ENCODE measurements at regions not wholly inside any gene's neighbourhood (a gene's known extent, or its start where the extent isn't known, plus 50 kb on each side); places are given as distances from the start of the nearest gene placed in this dataset.
"Not testable (repeated sequence)": the region's sequence is repeated elsewhere in the genome, so short reads cannot be mapped to it uniquely, and the experiment has no call there.

- H3K4me1 Mint-ChIP-seq (ENCODE audit: low read depth), result no peaks in the 10 kb centered on the region
- intact Hi-C loops (cut with micrococcal nuclease), result no loop called here
- CTCF ChIA-PET, result interaction anchor here (0.5 to 0.7 kb wide), 4 partner anchors 42 to 1431 kb away, joined by 3 to 4 read pairs (median 4); no protein-coding TSS in a partner anchor
Observed at GRCh38 chr6:125587666-125588632, 161.5 kb upstream of the HEY2 start.

GRCh38 chr6:125591796-125592195 lies 157.6 kb upstream of the HEY2 start:
- CTCF ChIA-PET; H3K4me3 Mint-ChIP-seq; DNase-seq; H3K27ac Mint-ChIP-seq; intact Hi-C loops (cut with micrococcal nuclease); H3K36me3 Mint-ChIP-seq (ENCODE audit: low read depth); H3K4me1 Mint-ChIP-seq (ENCODE audit: low read depth); H3K27me3 Mint-ChIP-seq (ENCODE audit: low read depth); H3K9me3 Mint-ChIP-seq: not testable (repeated sequence)

More at GRCh38 chr6:125587666-125588632, 161.5 kb upstream of the HEY2 start:
- Mint-ChIP-seq H3K9me3 (no peaks in the 10 kb centered on the region), H3K36me3 (ENCODE audit: low read depth) (no peaks in the 10 kb centered on the region), H3K4me3 (no peak overlapping the region), H3K27me3 (ENCODE audit: low read depth) (peaks cover 6% of the 10 kb centered on the region), H3K27ac (no peak overlapping the region)
- no peak for DNase-seq

GRCh38 chr6:125593746-125594145 lies 155.7 kb upstream of the HEY2 start:
- H3K27ac Mint-ChIP-seq, result no peak overlapping the region
- H3K9me3 Mint-ChIP-seq, result no peaks in the 10 kb centered on the region
- CTCF ChIA-PET, result no interaction called here
- no peak overlapping the region for H3K4me3 Mint-ChIP-seq
- H3K27me3 Mint-ChIP-seq (ENCODE audit: low read depth), result no peaks in the 10 kb centered on the region
- intact Hi-C loops (cut with micrococcal nuclease), result no loop called here
- H3K36me3 Mint-ChIP-seq (ENCODE audit: low read depth), result no peaks in the 10 kb centered on the region
- no peaks in the 10 kb centered on the region for H3K4me1 Mint-ChIP-seq (ENCODE audit: low read depth)
- no peak for DNase-seq

- Mint-ChIP-seq H3K36me3 (ENCODE audit: low read depth) (no peaks in the 10 kb centered on the region), H3K27me3 (ENCODE audit: low read depth) (peaks cover 1% of the 10 kb centered on the region), H3K9me3 (no peaks in the 10 kb centered on the region), H3K4me3 (no peak overlapping the region), H3K27ac (no peak overlapping the region), H3K4me1 (ENCODE audit: low read depth) (no peaks in the 10 kb centered on the region)
- CTCF ChIA-PET, result no interaction called here
- DNase-seq, result no peak
- intact Hi-C loops (cut with micrococcal nuclease), result no loop called here
Observed at GRCh38 chr6:125596020-125596419, 153.4 kb upstream of the HEY2 start.

- CTCF ChIA-PET, result interaction anchor here (0.6 kb wide), 1 partner anchor 13 kb away, joined by 4 read pairs; no protein-coding TSS in a partner anchor
- no peak overlapping the region for H3K4me3 Mint-ChIP-seq
- intact Hi-C loops (cut with micrococcal nuclease), result no loop called here
- no peak for DNase-seq
- H3K27ac Mint-ChIP-seq, result no peak overlapping the region
- no peaks in the 10 kb centered on the region for H3K9me3 Mint-ChIP-seq
- no peaks in the 10 kb centered on the region for H3K36me3 Mint-ChIP-seq (ENCODE audit: low read depth)
- no peaks in the 10 kb centered on the region for H3K4me1 Mint-ChIP-seq (ENCODE audit: low read depth)
- H3K27me3 Mint-ChIP-seq (ENCODE audit: low read depth), result peaks cover 4% of the 10 kb centered on the region
Observed at GRCh38 chr6:125597411-125598253, 151.8 kb upstream of the HEY2 start.

- H3K36me3 Mint-ChIP-seq (ENCODE audit: low read depth), result no peaks in the 10 kb centered on the region
Observed at GRCh38 chr6:125598422-125598821, 151.0 kb upstream of the HEY2 start.

GRCh38 chr6:125604257-125604656 lies 145.2 kb upstream of the HEY2 start:
- H3K9me3 Mint-ChIP-seq, result peaks cover 4% of the 10 kb centered on the region
- CTCF ChIA-PET, result no interaction called here
- no peak for DNase-seq
- no peaks in the 10 kb centered on the region for H3K36me3 Mint-ChIP-seq (ENCODE audit: low read depth)
- intact Hi-C loops (cut with micrococcal nuclease), result no loop called here
- no peak overlapping the region for H3K27ac Mint-ChIP-seq
- H3K4me1 Mint-ChIP-seq (ENCODE audit: low read depth), result no peaks in the 10 kb centered on the region
- H3K4me3 Mint-ChIP-seq, result no peak overlapping the region
- peaks cover 10% of the 10 kb centered on the region for H3K27me3 Mint-ChIP-seq (ENCODE audit: low read depth)

More at GRCh38 chr6:125598422-125598821, 151.0 kb upstream of the HEY2 start:
- CTCF ChIA-PET, result no interaction called here
- Mint-ChIP-seq H3K4me3 (no peak overlapping the region), H3K4me1 (ENCODE audit: low read depth) (no peaks in the 10 kb centered on the region), H3K9me3 (no peaks in the 10 kb centered on the region), H3K27ac (no peak overlapping the region), H3K27me3 (ENCODE audit: low read depth) (peaks cover 9% of the 10 kb centered on the region)
- intact Hi-C loops (cut with micrococcal nuclease), result no loop called here
- DNase-seq, result no peak

GRCh38 chr6:125611573-125612344 lies 137.7 kb upstream of the HEY2 start:
- no peaks in the 10 kb centered on the region for H3K36me3 Mint-ChIP-seq (ENCODE audit: low read depth)
- CTCF ChIA-PET, result interaction anchor here (1.2 kb wide), 1 partner anchor 202 kb away, joined by 3 read pairs; no protein-coding TSS in a partner anchor
- H3K4me1 Mint-ChIP-seq (ENCODE audit: low read depth), result no peaks in the 10 kb centered on the region
- DNase-seq, result no peak
- peaks cover 4% of the 10 kb centered on the region for H3K9me3 Mint-ChIP-seq
- no peak overlapping the region for H3K27ac Mint-ChIP-seq
- intact Hi-C loops (cut with micrococcal nuclease), result no loop called here
- no peak overlapping the region for H3K4me3 Mint-ChIP-seq
- H3K27me3 Mint-ChIP-seq (ENCODE audit: low read depth), result peaks cover 21% of the 10 kb centered on the region

GRCh38 chr6:125612345-125612846 lies 137.0 kb upstream of the HEY2 start:
- intact Hi-C loops (cut with micrococcal nuclease), result no loop called here
- Mint-ChIP-seq H3K9me3 (peaks cover 4% of the 10 kb centered on the region), H3K4me3 (no peak overlapping the region), H3K27me3 (ENCODE audit: low read depth) (peaks cover 21% of the 10 kb centered on the region), H3K4me1 (ENCODE audit: low read depth) (no peaks in the 10 kb centered on the region), H3K27ac (no peak overlapping the region), H3K36me3 (ENCODE audit: low read depth) (no peaks in the 10 kb centered on the region)
- no peak for DNase-seq
- CTCF ChIA-PET, result interaction anchor here (1.2 kb wide), 1 partner anchor 203 kb away, joined by 3 read pairs; no protein-coding TSS in a partner anchor

GRCh38 chr6:125618629-125619028 lies 130.8 kb upstream of the HEY2 start:
- CTCF ChIA-PET, result interaction anchor here (0.6 to 1.3 kb wide), 2 partner anchors 465 to 1096 kb away, joined by 3 read pairs; partner anchors contain the start of gene TPD52L1
- Mint-ChIP-seq H3K27me3 (ENCODE audit: low read depth) (peaks cover 23% of the 10 kb centered on the region), H3K36me3 (ENCODE audit: low read depth) (no peaks in the 10 kb centered on the region), H3K4me1 (ENCODE audit: low read depth) (no peaks in the 10 kb centered on the region), H3K4me3 (no peak overlapping the region), H3K27ac (no peak overlapping the region), H3K9me3 (no peaks in the 10 kb centered on the region)
- intact Hi-C loops (cut with micrococcal nuclease), result no loop called here
- DNase-seq, result no peak

GRCh38 chr6:125623085-125623484 lies 126.3 kb upstream of the HEY2 start:
- Mint-ChIP-seq H3K4me3 (no peak overlapping the region), H3K4me1 (ENCODE audit: low read depth) (no peaks in the 10 kb centered on the region), H3K27me3 (ENCODE audit: low read depth) (peaks cover 12% of the 10 kb centered on the region), H3K9me3 (no peaks in the 10 kb centered on the region), H3K27ac (no peak overlapping the region), H3K36me3 (ENCODE audit: low read depth) (no peaks in the 10 kb centered on the region)
- CTCF ChIA-PET, result interaction anchor here (0.7 kb wide), 2 partner anchors 273 to 1766 kb away, joined by 3 read pairs; no protein-coding TSS in a partner anchor
- intact Hi-C loops (cut with micrococcal nuclease), result no loop called here
- no peak for DNase-seq
